ENCODE measurements at regions not wholly inside any gene's neighbourhood (a gene's known extent, or its start where the extent isn't known, plus 50 kb on each side); places are given as distances from the start of the nearest gene placed in this dataset.

DNA sequence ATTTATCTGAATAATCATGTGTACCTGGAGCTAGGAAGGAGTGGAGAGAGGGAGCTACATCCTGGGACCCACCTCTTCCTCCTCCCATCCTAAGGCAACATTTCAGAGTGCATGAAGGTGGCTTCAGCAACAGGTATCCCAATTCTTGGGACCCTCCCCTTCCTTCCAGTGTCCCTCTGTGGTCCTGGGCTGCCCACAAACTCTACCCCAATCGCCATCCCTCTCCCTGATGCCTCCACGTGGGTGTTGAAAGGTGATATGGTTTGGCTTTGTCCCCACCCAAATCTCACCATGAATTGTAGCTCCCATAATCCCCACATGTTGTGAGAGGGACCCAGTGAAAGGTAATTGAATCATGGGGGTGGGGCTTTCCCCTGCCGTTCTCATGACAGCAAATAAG, 121.4 kb downstream of the MED10 start:
- no peaks in the 10 kb centered on the region for H3K9me3 ChIP-seq (ENCODE audit: control insufficient read depth in 2 of 2, low read length in 2 of 2)
- H3K4me3 ChIP-seq (ENCODE audit: low read length in 2 of 2): no peak overlapping the region
- no peaks in the 10 kb centered on the region for H3K4me1 ChIP-seq (ENCODE audit: control insufficient read depth in 2 of 2, insufficient read depth in 2 of 2, low read length in 2 of 2)
- no peaks in the 10 kb centered on the region for H3K27me3 ChIP-seq (ENCODE audit: control insufficient read depth in 2 of 2, insufficient read depth in 2 of 2, low read length in 2 of 2)
- no peak overlapping the region for H3K27ac ChIP-seq (ENCODE audit: low read depth in 2 of 2, low read length in 2 of 2)
- H3K36me3 ChIP-seq (ENCODE audit: control insufficient read depth in 2 of 2, insufficient read depth in 2 of 2, low read length in 2 of 2): no peaks in the 10 kb centered on the region
- no peak overlapping the region for H3K9ac ChIP-seq (ENCODE audit: low read depth in 1 of 2, low read length in 2 of 2)

DNA sequence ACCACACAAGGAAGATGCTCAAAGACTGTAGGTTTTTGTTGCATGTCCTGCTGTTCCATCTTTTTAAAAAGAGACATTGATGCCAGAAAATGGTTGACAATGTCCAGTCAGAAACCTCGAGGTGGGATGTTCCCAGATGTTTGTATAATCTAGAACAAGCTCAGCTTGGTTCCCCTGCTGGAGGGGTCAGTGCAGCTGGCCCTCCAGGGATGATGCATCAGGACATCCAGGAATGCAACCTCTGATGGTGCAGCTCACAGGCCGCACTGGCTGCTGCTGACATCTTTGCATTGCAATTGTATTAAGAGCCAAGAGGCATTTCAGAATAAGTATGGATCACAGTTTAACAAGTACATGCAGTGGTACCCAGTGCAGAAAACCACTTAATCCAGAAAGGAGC, 122.4 kb downstream of the MED10 start:
- H3K4me3 ChIP-seq (ENCODE audit: low read length in 2 of 2): no peak overlapping the region
- H3K9me3 ChIP-seq (ENCODE audit: control insufficient read depth in 2 of 2, low read length in 2 of 2): no peaks in the 10 kb centered on the region
- H3K27me3 ChIP-seq (ENCODE audit: control insufficient read depth in 2 of 2, insufficient read depth in 2 of 2, low read length in 2 of 2): no peaks in the 10 kb centered on the region
- H3K9ac ChIP-seq (ENCODE audit: low read depth in 1 of 2, low read length in 2 of 2): no peak overlapping the region
- no peaks in the 10 kb centered on the region for H3K4me1 ChIP-seq (ENCODE audit: control insufficient read depth in 2 of 2, insufficient read depth in 2 of 2, low read length in 2 of 2)
- no peaks in the 10 kb centered on the region for H3K36me3 ChIP-seq (ENCODE audit: control insufficient read depth in 2 of 2, insufficient read depth in 2 of 2, low read length in 2 of 2)
- no peak overlapping the region for H3K27ac ChIP-seq (ENCODE audit: low read depth in 2 of 2, low read length in 2 of 2)

DNA sequence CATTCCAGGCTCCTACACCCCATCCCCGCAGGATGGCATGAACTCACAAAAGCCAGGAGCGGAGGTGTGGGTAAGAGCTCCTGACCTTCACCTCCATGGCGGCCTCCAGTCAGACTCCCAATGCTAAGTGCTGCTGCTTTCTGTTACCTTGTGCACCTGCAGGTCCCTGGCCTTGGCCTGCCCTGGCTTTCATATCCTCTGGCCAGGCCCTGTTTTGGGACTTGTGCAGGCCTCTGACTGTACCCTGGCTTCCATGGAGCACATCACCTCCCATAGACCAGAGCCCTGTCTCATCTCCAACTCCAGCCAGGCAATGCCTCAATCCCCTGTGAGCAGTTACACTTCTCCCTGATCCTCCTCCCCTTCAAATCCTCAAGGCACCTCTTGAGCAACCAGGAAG, 124.5 kb downstream of the MED10 start:
- Histone ChIP-seq H3K4me3 (ENCODE audit: low read length in 2 of 2) (no peak overlapping the region), H3K36me3 (ENCODE audit: control insufficient read depth in 2 of 2, insufficient read depth in 2 of 2, low read length in 2 of 2) (no peaks in the 10 kb centered on the region), H3K9ac (ENCODE audit: low read depth in 1 of 2, low read length in 2 of 2) (no peak overlapping the region), H3K4me1 (ENCODE audit: control insufficient read depth in 2 of 2, insufficient read depth in 2 of 2, low read length in 2 of 2) (no peaks in the 10 kb centered on the region), H3K27me3 (ENCODE audit: control insufficient read depth in 2 of 2, insufficient read depth in 2 of 2, low read length in 2 of 2) (no peaks in the 10 kb centered on the region), H3K9me3 (ENCODE audit: control insufficient read depth in 2 of 2, low read length in 2 of 2) (no peaks in the 10 kb centered on the region), H3K27ac (ENCODE audit: low read depth in 2 of 2, low read length in 2 of 2) (no peak overlapping the region)

DNA sequence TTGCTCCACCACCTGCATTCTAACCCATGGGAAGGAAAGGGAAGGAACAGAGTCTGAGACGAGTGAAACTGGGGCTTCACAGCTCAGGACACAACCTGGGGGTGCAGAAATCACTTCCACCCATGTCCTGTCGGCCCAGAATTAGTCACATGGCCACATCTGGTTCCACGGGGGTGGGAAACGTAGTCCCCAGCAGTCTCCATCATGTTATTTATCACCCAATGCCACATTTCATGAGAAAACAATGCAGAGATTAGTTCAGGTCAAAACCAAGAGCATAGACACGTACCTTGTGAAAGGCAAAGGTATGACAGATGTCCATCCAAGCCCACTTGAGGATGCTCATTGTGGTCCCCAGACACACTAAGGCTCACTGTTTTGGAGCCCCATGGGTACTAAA, 125.1 kb downstream of the MED10 start:
- Histone ChIP-seq H3K27ac (ENCODE audit: low read depth in 2 of 2, low read length in 2 of 2) (no peak overlapping the region), H3K36me3 (ENCODE audit: control insufficient read depth in 2 of 2, insufficient read depth in 2 of 2, low read length in 2 of 2) (no peaks in the 10 kb centered on the region), H3K9ac (ENCODE audit: low read depth in 1 of 2, low read length in 2 of 2) (no peak overlapping the region), H3K9me3 (ENCODE audit: control insufficient read depth in 2 of 2, low read length in 2 of 2) (no peaks in the 10 kb centered on the region), H3K4me1 (ENCODE audit: control insufficient read depth in 2 of 2, insufficient read depth in 2 of 2, low read length in 2 of 2) (no peaks in the 10 kb centered on the region), H3K27me3 (ENCODE audit: control insufficient read depth in 2 of 2, insufficient read depth in 2 of 2, low read length in 2 of 2) (no peaks in the 10 kb centered on the region), H3K4me3 (ENCODE audit: low read length in 2 of 2) (no peak overlapping the region)

DNA sequence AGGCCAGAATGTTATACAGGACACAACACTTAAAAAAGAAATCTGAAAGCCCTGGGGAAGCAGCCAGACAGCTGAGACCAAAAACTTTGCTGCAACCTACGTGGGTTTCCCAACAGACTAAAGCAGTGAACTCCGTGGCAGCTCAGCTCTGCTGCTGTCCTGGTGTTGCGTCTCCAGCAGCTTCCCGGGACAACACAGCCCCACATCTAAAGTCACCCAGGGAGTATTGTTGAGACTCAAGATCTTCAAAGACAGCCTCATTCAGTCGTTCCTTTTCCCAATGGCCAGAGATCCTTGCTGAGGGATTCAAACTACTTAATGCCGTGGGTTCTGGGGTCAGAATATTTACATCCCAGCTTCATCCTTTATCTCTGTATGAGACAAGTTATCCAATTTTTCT, 125.8 kb downstream of the MED10 start:
- no peak overlapping the region for H3K27ac ChIP-seq (ENCODE audit: low read depth in 2 of 2, low read length in 2 of 2)
- H3K9me3 ChIP-seq (ENCODE audit: control insufficient read depth in 2 of 2, low read length in 2 of 2): no peaks in the 10 kb centered on the region
- H3K36me3 ChIP-seq (ENCODE audit: control insufficient read depth in 2 of 2, insufficient read depth in 2 of 2, low read length in 2 of 2): no peaks in the 10 kb centered on the region
- H3K27me3 ChIP-seq (ENCODE audit: control insufficient read depth in 2 of 2, insufficient read depth in 2 of 2, low read length in 2 of 2): no peaks in the 10 kb centered on the region
- no peaks in the 10 kb centered on the region for H3K4me1 ChIP-seq (ENCODE audit: control insufficient read depth in 2 of 2, insufficient read depth in 2 of 2, low read length in 2 of 2)
- H3K4me3 ChIP-seq (ENCODE audit: low read length in 2 of 2): no peak overlapping the region
- H3K9ac ChIP-seq (ENCODE audit: low read depth in 1 of 2, low read length in 2 of 2): no peak overlapping the region

DNA sequence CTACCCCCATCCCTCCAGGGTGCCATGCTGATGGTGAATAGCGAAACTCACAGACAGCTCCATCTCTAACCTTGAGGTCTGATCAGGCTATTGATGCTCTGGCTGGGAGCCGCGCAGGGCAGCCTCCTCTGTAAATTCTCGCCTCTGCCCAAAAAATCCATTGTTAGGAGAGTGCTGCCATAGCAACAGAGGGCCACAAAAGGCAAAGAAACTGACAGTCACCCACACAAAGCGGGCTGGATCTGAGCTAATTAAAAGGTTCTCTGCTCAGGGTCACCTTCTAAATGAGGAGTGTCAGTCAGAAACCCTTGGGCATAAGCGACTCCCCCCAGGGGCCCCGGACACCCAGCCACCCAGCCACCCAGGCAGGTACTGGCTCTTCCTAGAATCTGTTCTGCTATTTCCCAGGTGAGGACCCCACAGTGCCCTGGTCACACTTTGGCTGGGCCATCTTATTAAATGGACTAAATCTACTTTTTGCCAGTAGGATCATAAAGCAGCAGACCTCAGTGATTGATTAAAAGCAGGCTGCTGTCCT, 126.7 kb downstream of the MED10 start:
- no peaks in the 10 kb centered on the region for H3K36me3 ChIP-seq (ENCODE audit: control insufficient read depth in 2 of 2, insufficient read depth in 2 of 2, low read length in 2 of 2)
- no peaks in the 10 kb centered on the region for H3K9me3 ChIP-seq (ENCODE audit: control insufficient read depth in 2 of 2, low read length in 2 of 2)
- H3K9ac ChIP-seq (ENCODE audit: low read depth in 1 of 2, low read length in 2 of 2): no peak overlapping the region
- H3K4me1 ChIP-seq (ENCODE audit: control insufficient read depth in 2 of 2, insufficient read depth in 2 of 2, low read length in 2 of 2): no peaks in the 10 kb centered on the region
- H3K27me3 ChIP-seq (ENCODE audit: control insufficient read depth in 2 of 2, insufficient read depth in 2 of 2, low read length in 2 of 2): no peaks in the 10 kb centered on the region
- no peak overlapping the region for H3K4me3 ChIP-seq (ENCODE audit: low read length in 2 of 2)
- no peak overlapping the region for H3K27ac ChIP-seq (ENCODE audit: low read depth in 2 of 2, low read length in 2 of 2)

DNA sequence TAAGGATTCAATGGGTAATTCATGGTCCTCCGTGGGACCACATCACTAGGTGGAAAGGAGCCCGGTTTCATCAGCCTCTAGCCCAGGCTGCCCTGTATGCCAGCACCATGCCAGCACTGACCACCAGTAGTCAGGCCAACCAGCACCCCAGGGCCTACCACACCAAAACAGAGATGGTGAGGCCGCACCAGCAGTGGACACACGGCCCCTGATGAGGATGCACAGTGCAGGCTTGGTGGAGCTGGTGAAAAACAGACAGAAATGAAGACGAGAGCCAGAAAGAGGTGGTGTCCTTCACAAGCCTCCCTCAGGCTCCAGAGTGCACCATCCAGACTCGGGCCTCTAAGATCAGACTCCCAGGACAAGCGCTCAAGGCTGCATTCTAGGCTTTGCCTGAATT, 128.2 kb downstream of the MED10 start:
- H3K9ac ChIP-seq (ENCODE audit: low read depth in 1 of 2, low read length in 2 of 2): no peak overlapping the region
- H3K4me3 ChIP-seq (ENCODE audit: low read length in 2 of 2): no peak overlapping the region
- H3K27ac ChIP-seq (ENCODE audit: low read depth in 2 of 2, low read length in 2 of 2): no peak overlapping the region
- H3K4me1 ChIP-seq (ENCODE audit: control insufficient read depth in 2 of 2, insufficient read depth in 2 of 2, low read length in 2 of 2): no peaks in the 10 kb centered on the region
- no peaks in the 10 kb centered on the region for H3K27me3 ChIP-seq (ENCODE audit: control insufficient read depth in 2 of 2, insufficient read depth in 2 of 2, low read length in 2 of 2)
- H3K9me3 ChIP-seq (ENCODE audit: control insufficient read depth in 2 of 2, low read length in 2 of 2): no peaks in the 10 kb centered on the region
- H3K36me3 ChIP-seq (ENCODE audit: control insufficient read depth in 2 of 2, insufficient read depth in 2 of 2, low read length in 2 of 2): no peaks in the 10 kb centered on the region

DNA sequence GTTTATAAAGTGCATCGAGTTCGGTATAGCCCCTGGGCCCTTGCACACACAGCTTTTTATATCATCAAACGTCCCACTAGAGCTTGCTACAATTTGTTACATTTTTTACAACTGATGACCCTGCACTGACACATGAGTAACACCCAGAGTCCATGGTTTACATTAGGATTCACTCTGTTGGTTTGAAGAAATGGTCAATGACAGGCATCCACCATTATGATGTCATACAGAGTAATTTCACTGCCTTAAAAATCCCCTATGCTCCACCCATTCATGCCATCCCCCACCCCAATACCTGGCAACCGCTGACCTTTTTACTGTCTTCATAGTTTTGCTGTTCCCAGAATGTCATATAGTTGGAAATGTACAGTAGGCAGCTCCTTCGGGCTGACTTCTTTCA, 130.2 kb downstream of the MED10 start:
- H3K9ac ChIP-seq (ENCODE audit: low read depth in 1 of 2, low read length in 2 of 2): no peak overlapping the region
- H3K27ac ChIP-seq (ENCODE audit: low read depth in 2 of 2, low read length in 2 of 2): no peak overlapping the region
- H3K36me3 ChIP-seq (ENCODE audit: control insufficient read depth in 2 of 2, insufficient read depth in 2 of 2, low read length in 2 of 2): no peaks in the 10 kb centered on the region
- no peaks in the 10 kb centered on the region for H3K4me1 ChIP-seq (ENCODE audit: control insufficient read depth in 2 of 2, insufficient read depth in 2 of 2, low read length in 2 of 2)
- H3K9me3 ChIP-seq (ENCODE audit: control insufficient read depth in 2 of 2, low read length in 2 of 2): no peaks in the 10 kb centered on the region
- H3K4me3 ChIP-seq (ENCODE audit: low read length in 2 of 2): no peak overlapping the region
- H3K27me3 ChIP-seq (ENCODE audit: control insufficient read depth in 2 of 2, insufficient read depth in 2 of 2, low read length in 2 of 2): no peaks in the 10 kb centered on the region

DNA sequence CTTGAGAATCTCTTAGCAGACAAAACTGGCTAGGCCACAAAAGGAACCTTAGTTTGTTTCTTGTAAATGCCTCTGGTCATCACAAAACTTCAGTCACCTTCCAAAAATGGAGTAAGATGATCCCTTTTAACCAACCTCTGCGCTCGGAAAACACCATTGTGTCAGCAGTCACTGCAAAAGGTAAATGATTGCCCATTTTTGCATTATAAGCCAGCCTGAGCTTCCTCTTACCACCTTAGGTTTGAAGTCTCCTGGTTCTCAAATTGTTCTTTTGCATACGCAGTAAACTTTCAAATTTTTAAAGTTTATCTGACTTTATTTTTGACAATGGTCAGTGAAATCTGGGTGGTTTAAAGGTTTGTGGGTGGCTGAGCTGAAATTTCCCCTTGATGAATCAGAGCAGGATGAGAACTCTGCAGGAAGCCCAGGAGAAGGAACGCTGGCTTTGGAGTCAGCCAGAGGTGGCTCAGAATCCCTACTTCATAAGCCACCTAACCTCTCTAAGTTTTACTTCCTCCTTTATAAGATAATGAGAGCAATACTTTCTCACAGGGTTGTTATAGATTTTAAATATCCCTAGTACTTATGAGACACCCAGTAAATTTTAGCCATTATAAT, 131.4 kb downstream of the MED10 start:
- Histone ChIP-seq H3K9ac (ENCODE audit: low read depth in 1 of 2, low read length in 2 of 2) (no peak overlapping the region), H3K4me3 (ENCODE audit: low read length in 2 of 2) (no peak overlapping the region), H3K4me1 (ENCODE audit: control insufficient read depth in 2 of 2, insufficient read depth in 2 of 2, low read length in 2 of 2) (no peaks in the 10 kb centered on the region), H3K27me3 (ENCODE audit: control insufficient read depth in 2 of 2, insufficient read depth in 2 of 2, low read length in 2 of 2) (no peaks in the 10 kb centered on the region), H3K36me3 (ENCODE audit: control insufficient read depth in 2 of 2, insufficient read depth in 2 of 2, low read length in 2 of 2) (no peaks in the 10 kb centered on the region), H3K27ac (ENCODE audit: low read depth in 2 of 2, low read length in 2 of 2) (no peak overlapping the region), H3K9me3 (ENCODE audit: control insufficient read depth in 2 of 2, low read length in 2 of 2) (no peaks in the 10 kb centered on the region)

DNA sequence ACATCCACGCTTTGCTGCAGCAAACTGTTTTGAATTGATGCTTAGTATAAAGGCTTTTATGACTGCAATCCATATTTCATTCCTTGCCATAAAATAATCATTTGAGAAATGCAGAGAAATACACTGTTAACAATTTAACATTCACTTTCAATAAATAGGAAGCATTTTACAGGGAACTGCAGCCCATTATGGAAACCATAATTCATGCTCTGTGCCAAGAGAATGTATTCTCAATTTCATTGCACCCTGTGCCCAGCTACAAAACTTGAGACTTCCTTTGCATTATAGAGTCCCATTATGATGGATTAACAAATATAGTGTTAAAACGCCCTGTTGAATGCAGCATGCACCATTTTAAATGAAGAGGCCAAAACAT, 134.0 kb downstream of the MED10 start:
- no peak overlapping the region for H3K27ac ChIP-seq (ENCODE audit: low read depth in 2 of 2, low read length in 2 of 2)
- H3K27me3 ChIP-seq (ENCODE audit: control insufficient read depth in 2 of 2, insufficient read depth in 2 of 2, low read length in 2 of 2): no peaks in the 10 kb centered on the region
- H3K4me3 ChIP-seq (ENCODE audit: low read length in 2 of 2): no peak overlapping the region

More for the DNA sequence above, 134.0 kb downstream of the MED10 start:
- H3K9me3 ChIP-seq (ENCODE audit: control insufficient read depth in 2 of 2, low read length in 2 of 2): no peaks in the 10 kb centered on the region
- no peaks in the 10 kb centered on the region for H3K4me1 ChIP-seq (ENCODE audit: control insufficient read depth in 2 of 2, insufficient read depth in 2 of 2, low read length in 2 of 2)
- no peak overlapping the region for H3K9ac ChIP-seq (ENCODE audit: low read depth in 1 of 2, low read length in 2 of 2)
- H3K36me3 ChIP-seq (ENCODE audit: control insufficient read depth in 2 of 2, insufficient read depth in 2 of 2, low read length in 2 of 2): no peaks in the 10 kb centered on the region

Measured in mucosa of rectum (tissue), 2 donors.